Keratinocyte (primary cell): ENCODE measurements at regions not wholly inside any gene's neighbourhood (a gene's known extent, or its start where the extent isn't known, plus 50 kb on each side); places are given as distances from the start of the nearest gene placed in this dataset.

Experiments
- DNase-seq: peaks from one replicate; pipeline ENCODE4 v3.0.0-alpha.2; 2011; ENCODE audit warnings: low read depth, missing footprints, low spot score
- FAIRE-seq: peaks from 2 replicates; lab custom pipeline; 2011; peaks lifted over from hg19 to GRCh38; lab: Jason Lieb, UNC
- H2AFZ ChIP-seq: 2 replicates; pipeline ENCODE4 v1.6.0; 2012; ENCODE audit warnings: low read length, control low read depth, inconsistent platforms; ENCODE audit not compliant: control insufficient read depth
- H3K27ac ChIP-seq: 2 replicates; pipeline ENCODE4 v1.5.1; 2011; ENCODE audit warnings: low read length; ENCODE audit not compliant: control insufficient read depth, insufficient read depth
- H3K27me3 ChIP-seq: 3 replicates; pipeline ENCODE4 v1.6.0; 2011; ENCODE audit warnings: low read length; ENCODE audit not compliant: control insufficient read depth, insufficient read depth; ENCODE audit errors: extremely low read depth
- H3K36me3 ChIP-seq, 2 experiments: 2 replicates in 1 of 2; 3 replicates in 1 of 2; pipeline ENCODE4 v1.5.1; 2011; ENCODE audit warnings: low read length in 2 of 2, mild to moderate bottlenecking in 1 of 2; ENCODE audit not compliant: control insufficient read depth in 2 of 2, insufficient read depth in 2 of 2; ENCODE audit errors: extremely low read depth in 1 of 2
- H3K4me1 ChIP-seq: 3 replicates; pipeline ENCODE4 v1.5.1; 2011; ENCODE audit warnings: low read length; ENCODE audit not compliant: control insufficient read depth, insufficient read depth; ENCODE audit errors: extremely low read depth
- H3K4me2 ChIP-seq: 3 replicates; pipeline ENCODE4 v1.6.0; 2011; ENCODE audit warnings: low read depth, low read length; ENCODE audit not compliant: control insufficient read depth, insufficient read depth; ENCODE audit errors: extremely low read depth
- H3K4me3 ChIP-seq, 3 experiments: fragments of 200-600 bp in 1 of 3; sonication (generic) in 1 of 3; 2 replicates in 2 of 3; 3 replicates in 1 of 3; pipeline ENCODE4 v1.5.1; 2011 to 2016; ENCODE audit warnings: low read length in 3 of 3, mild to moderate bottlenecking in 3 of 3, control low read depth in 2 of 3, inconsistent platforms in 1 of 3, low read depth in 1 of 3, mixed read lengths in 1 of 3, mixed run types in 1 of 3, moderate library complexity in 1 of 3; ENCODE audit not compliant: control insufficient read depth in 2 of 3, insufficient read depth in 2 of 3; ENCODE audit errors: extremely low read depth in 1 of 3
- H3K79me2 ChIP-seq: 2 replicates; pipeline ENCODE4 v1.6.0; 2012; ENCODE audit warnings: low read length; ENCODE audit not compliant: control insufficient read depth, insufficient read depth
- H3K9ac ChIP-seq: 3 replicates; pipeline ENCODE4 v1.6.0; 2011; ENCODE audit warnings: low read length; ENCODE audit not compliant: control insufficient read depth, insufficient read depth; ENCODE audit errors: extremely low read depth
- H3K9me1 ChIP-seq: 3 replicates; pipeline ENCODE4 v1.6.0; 2011; ENCODE audit warnings: low read length; ENCODE audit not compliant: control insufficient read depth, insufficient read depth; ENCODE audit errors: extremely low read depth
- H3K9me3 ChIP-seq: 2 replicates; pipeline ENCODE4 v1.5.1; 2012; ENCODE audit warnings: low read depth, low read length; ENCODE audit not compliant: control insufficient read depth
- H4K20me1 ChIP-seq: 3 replicates; pipeline ENCODE4 v1.6.0; 2011; ENCODE audit warnings: low read length; ENCODE audit not compliant: control insufficient read depth, insufficient read depth; ENCODE audit errors: extremely low read depth
- CTCF ChIP-seq, 3 experiments: IDR thresholded peaks in 1 of 3; conservative IDR thresholded peaks in 1 of 3; optimal IDR thresholded peaks in 1 of 3; 2 replicates in 2 of 3; 3 replicates in 1 of 3; pipeline versions ENCODE3 to v1.5.1; 2011; ENCODE audit warnings: low read length in 3 of 3, mild to moderate bottlenecking in 3 of 3, moderate library complexity in 2 of 3, control low read depth in 1 of 3, inconsistent platforms in 1 of 3; ENCODE audit not compliant: insufficient read depth in 2 of 3; ENCODE audit errors: extremely low read depth in 1 of 3
- EZH2 ChIP-seq: IDR thresholded peaks from one replicate; pipeline ENCODE4 v1.6.1; 2012; ENCODE audit warnings: inconsistent platforms, mild to moderate bottlenecking, low read length, moderate library complexity
- dilution Hi-C: fragments of 300-500 bp; cut with MboI; formaldehyde crosslinking; loops from one replicate; pipeline ENCODE4 v1.7.0; 2020; ENCODE audit warnings: low sequenced_read_pairs; ENCODE audit not compliant: extremely low pct_ligation_motif_present

DNA sequence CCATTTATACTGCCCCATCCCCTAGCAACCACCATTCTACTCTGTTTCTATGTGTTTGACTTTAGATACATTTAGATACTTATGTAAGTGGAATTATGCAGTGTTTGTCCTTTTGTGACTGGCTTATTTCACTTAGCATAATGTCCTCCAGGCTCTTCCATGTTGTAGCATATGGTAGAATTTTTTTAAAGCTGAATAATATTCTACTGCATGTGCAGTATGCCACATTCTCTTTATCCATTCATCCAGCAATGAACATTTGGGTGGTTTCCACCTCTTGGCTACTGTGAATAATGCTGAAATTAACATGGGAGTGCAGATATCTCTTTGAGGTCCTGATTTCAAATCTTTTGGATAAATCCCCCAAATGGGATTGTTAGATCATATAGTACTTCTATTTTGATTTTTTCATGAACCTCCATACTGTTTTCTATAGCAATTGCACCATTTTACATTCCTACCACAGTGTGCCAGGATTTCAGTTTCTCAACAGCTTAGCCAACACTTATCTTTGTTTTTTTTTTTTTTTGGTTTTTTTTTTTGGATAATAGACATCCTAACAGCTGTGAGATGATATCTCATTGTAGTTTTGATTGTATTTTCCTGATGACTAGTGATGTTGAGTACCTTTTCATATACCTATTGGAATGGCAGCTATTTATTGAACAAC, 105.9 kb upstream of the LNX1 start:
- Histone ChIP-seq H3K27me3 (peaks cover 4% of the 10 kb centered on the region), H3K79me2 (no peaks in the 10 kb centered on the region), H3K36me3 (no peaks in the 10 kb centered on the region), H3K27ac (no peak overlapping the region), H3K4me3 (no peak overlapping the region), H4K20me1 (no peaks in the 10 kb centered on the region), H3K9ac (no peak overlapping the region), H3K9me1 (no peaks in the 10 kb centered on the region), H3K4me2 (no peak overlapping the region), H3K4me1 (no peaks in the 10 kb centered on the region), H2AFZ (no peak overlapping the region), H3K9me3 (no peaks in the 10 kb centered on the region)
- no peak for FAIRE-seq
- dilution Hi-C loops = no loop called here
- TF ChIP-seq CTCF (optimal IDR thresholded peaks at IDR 0.05 in 1 of 3, IDR thresholded peaks at IDR 0.05 in 1 of 3, conservative IDR thresholded peaks at IDR 0.05 in 1 of 3; ENCODE audit: extremely low read depth in 1 of 3, insufficient read depth in 2 of 3, low read length in 3 of 3) = no peak
- TF ChIP-seq EZH2 = no peak
- no peak for DNase-seq

GRCh38 chr4:53695540-53696463, 104.5 kb upstream of the LNX1 start:
- H3K27ac ChIP-seq = no peak overlapping the region
- H3K4me3 ChIP-seq = no peak overlapping the region
- no peaks in the 10 kb centered on the region for H3K36me3 ChIP-seq
- no peaks in the 10 kb centered on the region for H3K9me1 ChIP-seq
- H3K4me1 ChIP-seq = no peaks in the 10 kb centered on the region
- no peak overlapping the region for H2AFZ ChIP-seq
- TF ChIP-seq EZH2 (no peak), CTCF (optimal IDR thresholded peaks at IDR 0.05 in 1 of 3, IDR thresholded peaks at IDR 0.05 in 1 of 3, conservative IDR thresholded peaks at IDR 0.05 in 1 of 3; ENCODE audit: extremely low read depth in 1 of 3, insufficient read depth in 2 of 3, low read length in 3 of 3) (no peak)
- dilution Hi-C loops = no loop called here
- no peak overlapping the region for H3K9ac ChIP-seq
- no peaks in the 10 kb centered on the region for H4K20me1 ChIP-seq
- no peak for FAIRE-seq
- H3K79me2 ChIP-seq = no peaks in the 10 kb centered on the region
- peaks cover 4% of the 10 kb centered on the region for H3K27me3 ChIP-seq
- H3K4me2 ChIP-seq = no peak overlapping the region
- DNase-seq = no peak
- no peaks in the 10 kb centered on the region for H3K9me3 ChIP-seq
